ENCODE measurements at regions not wholly inside any gene's neighbourhood (a gene's known extent, or its start where the extent isn't known, plus 50 kb on each side); places are given as distances from the start of the nearest gene placed in this dataset.

DNA sequence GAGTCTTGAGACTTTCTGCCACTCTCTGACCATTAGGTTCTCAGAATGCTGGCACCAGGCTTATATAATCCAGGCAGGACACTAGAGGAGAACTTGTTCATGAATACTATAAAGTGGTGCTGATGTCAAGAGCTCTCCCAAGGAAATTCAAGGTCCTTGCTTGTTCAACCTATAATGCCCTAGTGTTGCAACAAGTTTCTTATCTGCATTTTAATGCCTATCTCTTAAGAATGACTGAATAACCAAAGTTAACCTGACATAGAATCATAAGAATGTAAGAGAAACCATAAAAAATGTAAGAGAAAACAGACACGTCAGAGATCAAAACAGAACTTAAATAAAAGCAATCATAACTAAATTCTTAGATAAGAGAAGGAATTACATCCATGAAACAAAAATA lies 640.8 kb upstream of the SGCD start:
- TF ChIP-seq, protein P1, sequence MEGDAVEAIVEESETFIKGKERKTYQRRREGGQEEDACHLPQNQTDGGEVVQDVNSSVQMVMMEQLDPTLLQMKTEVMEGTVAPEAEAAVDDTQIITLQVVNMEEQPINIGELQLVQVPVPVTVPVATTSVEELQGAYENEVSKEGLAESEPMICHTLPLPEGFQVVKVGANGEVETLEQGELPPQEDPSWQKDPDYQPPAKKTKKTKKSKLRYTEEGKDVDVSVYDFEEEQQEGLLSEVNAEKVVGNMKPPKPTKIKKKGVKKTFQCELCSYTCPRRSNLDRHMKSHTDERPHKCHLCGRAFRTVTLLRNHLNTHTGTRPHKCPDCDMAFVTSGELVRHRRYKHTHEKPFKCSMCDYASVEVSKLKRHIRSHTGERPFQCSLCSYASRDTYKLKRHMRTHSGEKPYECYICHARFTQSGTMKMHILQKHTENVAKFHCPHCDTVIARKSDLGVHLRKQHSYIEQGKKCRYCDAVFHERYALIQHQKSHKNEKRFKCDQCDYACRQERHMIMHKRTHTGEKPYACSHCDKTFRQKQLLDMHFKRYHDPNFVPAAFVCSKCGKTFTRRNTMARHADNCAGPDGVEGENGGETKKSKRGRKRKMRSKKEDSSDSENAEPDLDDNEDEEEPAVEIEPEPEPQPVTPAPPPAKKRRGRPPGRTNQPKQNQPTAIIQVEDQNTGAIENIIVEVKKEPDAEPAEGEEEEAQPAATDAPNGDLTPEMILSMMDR (IDR thresholded peaks at IDR 0.05 in 8 of 11, conservative IDR thresholded peaks at IDR 0.05 in 3 of 11): no peak
- TF ChIP-seq POLR2AphosphoS5 (IDR thresholded peaks at IDR 0.05): no peak

All from spleen (tissue), 7 donors.